ENCODE measurements at regions not wholly inside any gene's neighbourhood (a gene's known extent, or its start where the extent isn't known, plus 50 kb on each side); places are given as distances from the start of the nearest gene placed in this dataset.

GRCh38 chr13:54599413-54599812 is 1570.8 kb downstream of the OLFM4 start:
- ChIA-PET POLR2A (no interaction called here), CTCF (no interaction called here)
- DNase-seq (ENCODE audit: unreplicated experiment) = no peak
- Mint-ChIP-seq H3K4me1 (ENCODE audit: insufficient read depth, unreplicated experiment) (no peaks in the 10 kb centered on the region), H3K4me3 (ENCODE audit: unreplicated experiment) (no peak overlapping the region), H3K27ac (ENCODE audit: low read depth, unreplicated experiment) (no peak overlapping the region), H3K36me3 (ENCODE audit: insufficient read depth, unreplicated experiment) (no peaks in the 10 kb centered on the region), H3K27me3 (ENCODE audit: insufficient read depth, unreplicated experiment) (no peaks in the 10 kb centered on the region), H3K9me3 (ENCODE audit: unreplicated experiment) (peaks cover 26% of the 10 kb centered on the region)
- intact Hi-C loops (cut with micrococcal nuclease) = no loop called here
- TF ChIP-seq, protein P1, sequence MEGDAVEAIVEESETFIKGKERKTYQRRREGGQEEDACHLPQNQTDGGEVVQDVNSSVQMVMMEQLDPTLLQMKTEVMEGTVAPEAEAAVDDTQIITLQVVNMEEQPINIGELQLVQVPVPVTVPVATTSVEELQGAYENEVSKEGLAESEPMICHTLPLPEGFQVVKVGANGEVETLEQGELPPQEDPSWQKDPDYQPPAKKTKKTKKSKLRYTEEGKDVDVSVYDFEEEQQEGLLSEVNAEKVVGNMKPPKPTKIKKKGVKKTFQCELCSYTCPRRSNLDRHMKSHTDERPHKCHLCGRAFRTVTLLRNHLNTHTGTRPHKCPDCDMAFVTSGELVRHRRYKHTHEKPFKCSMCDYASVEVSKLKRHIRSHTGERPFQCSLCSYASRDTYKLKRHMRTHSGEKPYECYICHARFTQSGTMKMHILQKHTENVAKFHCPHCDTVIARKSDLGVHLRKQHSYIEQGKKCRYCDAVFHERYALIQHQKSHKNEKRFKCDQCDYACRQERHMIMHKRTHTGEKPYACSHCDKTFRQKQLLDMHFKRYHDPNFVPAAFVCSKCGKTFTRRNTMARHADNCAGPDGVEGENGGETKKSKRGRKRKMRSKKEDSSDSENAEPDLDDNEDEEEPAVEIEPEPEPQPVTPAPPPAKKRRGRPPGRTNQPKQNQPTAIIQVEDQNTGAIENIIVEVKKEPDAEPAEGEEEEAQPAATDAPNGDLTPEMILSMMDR (IDR thresholded peaks at IDR 0.05; ENCODE audit: unreplicated experiment) = no peak
- no TSS peak for BruUV-seq (replicated peaks)

- H3K4me3 Mint-ChIP-seq (ENCODE audit: unreplicated experiment) = no peak overlapping the region
- H3K36me3 Mint-ChIP-seq (ENCODE audit: insufficient read depth, unreplicated experiment) = no peaks in the 10 kb centered on the region
- TF ChIP-seq, protein P1 (IDR thresholded peaks at IDR 0.05; ENCODE audit: unreplicated experiment) = no peak
- CTCF ChIA-PET = no interaction called here
- BruUV-seq (replicated peaks) = no TSS peak
- H3K27me3 Mint-ChIP-seq (ENCODE audit: insufficient read depth, unreplicated experiment) = no peaks in the 10 kb centered on the region
- H3K4me1 Mint-ChIP-seq (ENCODE audit: insufficient read depth, unreplicated experiment) = no peaks in the 10 kb centered on the region
- no peak overlapping the region for H3K27ac Mint-ChIP-seq (ENCODE audit: low read depth, unreplicated experiment)
- no peak for DNase-seq (ENCODE audit: unreplicated experiment)
- intact Hi-C loops (cut with micrococcal nuclease) = no loop called here
- peaks cover 7% of the 10 kb centered on the region for H3K9me3 Mint-ChIP-seq (ENCODE audit: unreplicated experiment)
- POLR2A ChIA-PET = no interaction called here
Observed at GRCh38 chr13:54606944-54607343, 1578.3 kb downstream of the OLFM4 start.

DNA sequence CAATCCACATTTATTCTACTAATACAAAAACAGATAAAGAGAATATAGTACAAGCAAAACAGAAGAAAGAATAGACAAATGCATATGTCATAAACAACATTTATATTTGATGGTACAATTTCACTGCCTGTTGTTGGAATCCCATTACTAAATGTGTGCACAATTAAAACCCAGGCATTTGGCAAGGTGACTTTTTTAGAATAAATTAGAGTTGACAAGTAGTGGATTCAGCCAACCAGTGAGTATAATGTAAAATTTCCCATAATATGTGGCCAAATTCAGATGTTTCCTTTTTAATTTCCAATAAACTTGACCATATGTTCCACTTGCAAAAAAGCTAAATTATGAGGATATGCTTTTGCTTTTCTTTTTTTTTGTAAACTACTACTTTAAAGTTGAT is 1578.8 kb downstream of the OLFM4 start:
- intact Hi-C loops (cut with micrococcal nuclease) = no loop called here
- BruUV-seq (replicated peaks) = no TSS peak
- H3K36me3 Mint-ChIP-seq (ENCODE audit: insufficient read depth, unreplicated experiment) = no peaks in the 10 kb centered on the region
- no peak overlapping the region for H3K27ac Mint-ChIP-seq (ENCODE audit: low read depth, unreplicated experiment)
- H3K4me3 Mint-ChIP-seq (ENCODE audit: unreplicated experiment) = no peak overlapping the region
- CTCF ChIA-PET = interaction anchor here (0.6 kb wide), 1 partner anchor 1554 kb away, joined by 4 read pairs; no protein-coding TSS in a partner anchor
- DNase-seq (ENCODE audit: unreplicated experiment) = no peak
- no peaks in the 10 kb centered on the region for H3K27me3 Mint-ChIP-seq (ENCODE audit: insufficient read depth, unreplicated experiment)
- H3K9me3 Mint-ChIP-seq (ENCODE audit: unreplicated experiment) = peaks cover 7% of the 10 kb centered on the region
- TF ChIP-seq, protein P1 (IDR thresholded peaks at IDR 0.05; ENCODE audit: unreplicated experiment) = no peak
- POLR2A ChIA-PET = no interaction called here
- H3K4me1 Mint-ChIP-seq (ENCODE audit: insufficient read depth, unreplicated experiment) = no peaks in the 10 kb centered on the region

- Mint-ChIP-seq H3K27me3 (ENCODE audit: insufficient read depth, unreplicated experiment) (peaks cover 9% of the 10 kb centered on the region), H3K9me3 (ENCODE audit: unreplicated experiment) (no peaks in the 10 kb centered on the region), H3K4me3 (ENCODE audit: unreplicated experiment) (no peak overlapping the region), H3K4me1 (ENCODE audit: insufficient read depth, unreplicated experiment) (no peaks in the 10 kb centered on the region), H3K36me3 (ENCODE audit: insufficient read depth, unreplicated experiment) (no peaks in the 10 kb centered on the region), H3K27ac (ENCODE audit: low read depth, unreplicated experiment) (no peak overlapping the region)
- TF ChIP-seq, protein P1 (IDR thresholded peaks at IDR 0.05; ENCODE audit: unreplicated experiment) = no peak
- CTCF ChIA-PET = interaction anchor here (0.6 kb wide), 1 partner anchor 15 kb away, joined by 3 read pairs; no protein-coding TSS in a partner anchor
- BruUV-seq (replicated peaks) = no TSS peak
- intact Hi-C loops (cut with micrococcal nuclease) = no loop called here
- DNase-seq (ENCODE audit: unreplicated experiment) = no peak
- POLR2A ChIA-PET = no interaction called here
Observed at GRCh38 chr13:54611390-54611789, 1582.8 kb downstream of the OLFM4 start.

All from MCF 10A (cell line).